Nephron (organoid): ENCODE measurements at regions not wholly inside any gene's neighbourhood (a gene's known extent, or its start where the extent isn't known, plus 50 kb on each side); places are given as distances from the start of the nearest gene placed in this dataset.
"Not testable (repeated sequence)": the region's sequence is repeated elsewhere in the genome, so short reads cannot be mapped to it uniquely, and the experiment has no call there.

Experiments
- H3K27ac Mint-ChIP-seq, 3 experiments: 2 replicates each; pipeline ENCODE4 v1.8.0; 2020; ENCODE audit warnings: mixed read lengths in 3 of 3, mild to moderate bottlenecking in 2 of 3, moderate library complexity in 1 of 3
- H3K27me3 Mint-ChIP-seq: 2 replicates; pipeline ENCODE4 v1.8.0; 2021; ENCODE audit warnings: low read depth, mild to moderate bottlenecking, moderate library complexity, mixed read lengths
- H3K36me3 Mint-ChIP-seq: 2 replicates; pipeline ENCODE4 v1.8.0; 2020; ENCODE audit warnings: low read depth, mixed read lengths
- H3K4me1 Mint-ChIP-seq: 2 replicates; pipeline ENCODE4 v1.8.0; 2020; ENCODE audit warnings: mixed read lengths
- H3K4me3 Mint-ChIP-seq, 3 experiments: 2 replicates each; pipeline ENCODE4 v1.8.0; 2020; ENCODE audit warnings: mild to moderate bottlenecking in 3 of 3, mixed read lengths in 3 of 3, moderate library complexity in 2 of 3
- H3K9me3 Mint-ChIP-seq: 2 replicates; pipeline ENCODE4 v1.8.0; 2020; ENCODE audit warnings: mixed read lengths
- CTCF ChIP-seq, 3 experiments: fragments of 200-600 bp; sonication (generic); IDR thresholded peaks; one replicate each; pipeline ENCODE4 v1.5.0; 2021; ENCODE audit warnings: antibody characterized with exemption in 3 of 3; ENCODE audit not compliant: unreplicated experiment in 3 of 3

- H3K4me1 Mint-ChIP-seq: no peaks in the 10 kb centered on the region
- H3K36me3 Mint-ChIP-seq: no peaks in the 10 kb centered on the region
- H3K9me3 Mint-ChIP-seq: peaks cover 4% of the 10 kb centered on the region
- no peak overlapping the region for H3K27ac Mint-ChIP-seq
- peaks cover 36% of the 10 kb centered on the region for H3K27me3 Mint-ChIP-seq
- H3K4me3 Mint-ChIP-seq: no peak overlapping the region
- TF ChIP-seq CTCF (IDR thresholded peaks at IDR 0.05; ENCODE audit: unreplicated experiment in 3 of 3): no peak
Measured at GRCh38 chr7:69105092-69105491, 493.2 kb upstream of the AUTS2 start.

GRCh38 chr7:69105981-69106380 is 492.3 kb upstream of the AUTS2 start:
- H3K27me3 Mint-ChIP-seq: peaks cover 29% of the 10 kb centered on the region
- H3K36me3 Mint-ChIP-seq: no peaks in the 10 kb centered on the region
- H3K27ac Mint-ChIP-seq: no peak overlapping the region
- peaks cover 4% of the 10 kb centered on the region for H3K9me3 Mint-ChIP-seq
- H3K4me3 Mint-ChIP-seq: no peak overlapping the region
- H3K4me1 Mint-ChIP-seq: no peaks in the 10 kb centered on the region
- TF ChIP-seq CTCF (IDR thresholded peaks at IDR 0.05; ENCODE audit: unreplicated experiment in 3 of 3): no peak

- peaks cover 29% of the 10 kb centered on the region for H3K27me3 Mint-ChIP-seq
- not testable (repeated sequence) for H3K4me3 Mint-ChIP-seq, H3K27ac Mint-ChIP-seq, H3K9me3 Mint-ChIP-seq, H3K36me3 Mint-ChIP-seq, H3K4me1 Mint-ChIP-seq
Measured at GRCh38 chr7:69106449-69106848, 491.8 kb upstream of the AUTS2 start.

GRCh38 chr7:69106946-69107345 is 491.3 kb upstream of the AUTS2 start:
- not testable (repeated sequence) for H3K27ac Mint-ChIP-seq, H3K4me1 Mint-ChIP-seq, H3K36me3 Mint-ChIP-seq, H3K9me3 Mint-ChIP-seq, H3K4me3 Mint-ChIP-seq
- peaks cover 29% of the 10 kb centered on the region for H3K27me3 Mint-ChIP-seq

- H3K36me3 Mint-ChIP-seq: no peaks in the 10 kb centered on the region
- TF ChIP-seq CTCF (IDR thresholded peaks at IDR 0.05; ENCODE audit: unreplicated experiment in 3 of 3): no peak
- peaks cover 29% of the 10 kb centered on the region for H3K27me3 Mint-ChIP-seq
Measured at GRCh38 chr7:69108097-69108496, 490.2 kb upstream of the AUTS2 start.

GRCh38 chr7:69109246-69109645 is 489.0 kb upstream of the AUTS2 start:
- H3K9me3 Mint-ChIP-seq: no peaks in the 10 kb centered on the region
- H3K36me3 Mint-ChIP-seq: no peaks in the 10 kb centered on the region
- H3K27ac Mint-ChIP-seq: no peak overlapping the region
- no peak overlapping the region for H3K4me3 Mint-ChIP-seq
- peaks cover 29% of the 10 kb centered on the region for H3K27me3 Mint-ChIP-seq
- H3K4me1 Mint-ChIP-seq: no peaks in the 10 kb centered on the region
- TF ChIP-seq CTCF (IDR thresholded peaks at IDR 0.05; ENCODE audit: unreplicated experiment in 3 of 3): no peak

More at GRCh38 chr7:69108097-69108496, 490.2 kb upstream of the AUTS2 start:
- Mint-ChIP-seq H3K4me1 (no peaks in the 10 kb centered on the region), H3K9me3 (no peaks in the 10 kb centered on the region), H3K4me3 (no peak overlapping the region), H3K27ac (no peak overlapping the region)

GRCh38 chr7:69109879-69110278 is 488.4 kb upstream of the AUTS2 start:
- no peaks in the 10 kb centered on the region for H3K36me3 Mint-ChIP-seq
- no peak overlapping the region for H3K27ac Mint-ChIP-seq
- no peaks in the 10 kb centered on the region for H3K4me1 Mint-ChIP-seq
- no peak overlapping the region for H3K4me3 Mint-ChIP-seq
- no peak for TF ChIP-seq CTCF (IDR thresholded peaks at IDR 0.05; ENCODE audit: unreplicated experiment in 3 of 3)
- H3K27me3 Mint-ChIP-seq: peaks cover 29% of the 10 kb centered on the region
- no peaks in the 10 kb centered on the region for H3K9me3 Mint-ChIP-seq
